GM12878 (cell line): ENCODE measurements at regions not wholly inside any gene's neighbourhood (a gene's known extent, or its start where the extent isn't known, plus 50 kb on each side); places are given as distances from the start of the nearest gene placed in this dataset.

Experiments used
- ATAC-seq: fragments of 200-7000 bp; cut with Tn5 transposase; 3 replicates; pipeline ENCODE4 v1.9.1; 2020; ENCODE audit warnings: mild to moderate bottlenecking, moderate library complexity
- BruUV-seq: library from RNA; stranded (reverse); fragments of 400-500 nt; replicated peaks from 2 replicates; lab custom pipeline; 2021; lab: Mats Ljungman, UMichigan
- CTCF ChIA-PET: fragments of 300-600 bp; sonication (Branson Sonifier 250); formaldehyde crosslinking; extraction: SDS; loops from one replicate; lab custom pipeline; 2021; ENCODE audit warnings: inconsistent platforms; lab: Yijun Ruan, JAX
- POLR2A ChIA-PET: fragments of 350-600 bp; formaldehyde crosslinking; extraction: SDS; loops from one replicate; lab custom pipeline; 2021; ENCODE audit warnings: inconsistent platforms; lab: Charles Lee
- RAD21 ChIA-PET: fragments of 300-600 bp; sonication (Branson Sonifier 250); formaldehyde crosslinking; loops from one replicate; lab custom pipeline; 2023; ENCODE audit warnings: antibody characterized with exemption; ENCODE audit not compliant: unreplicated experiment; lab: Charles Lee
- SMC1A ChIA-PET: fragments of 300-600 bp; sonication (Branson Sonifier 250); formaldehyde crosslinking; loops from one replicate; lab custom pipeline; 2023; ENCODE audit not compliant: unreplicated experiment, uncharacterized antibody; lab: Charles Lee
- DNase-seq: peaks from one replicate; pipeline ENCODE4 v3.0.0-alpha.2; 2011; ENCODE audit warnings: low read depth, low spot score
- FAIRE-seq: peaks from 3 replicates; lab custom pipeline; 2011; peaks lifted over from hg19 to GRCh38; lab: Jason Lieb, UNC
- H2AFZ ChIP-seq: 2 replicates; pipeline ENCODE4 v1.6.0; 2011; ENCODE audit warnings: low read depth, low read length, control low read depth; ENCODE audit not compliant: control insufficient read depth
- H3K27ac ChIP-seq: 2 replicates; pipeline ENCODE4 v1.5.1; 2011; ENCODE audit warnings: control low read depth; ENCODE audit not compliant: control insufficient read depth, insufficient read depth
- H3K27me3 ChIP-seq, 2 experiments: replicated peaks in 1 of 2; 2 replicates each; pipeline versions ENCODE4 v1.6.0 to v1.6.1; 2011; ENCODE audit warnings: low read length in 1 of 2; ENCODE audit not compliant: control insufficient read depth in 2 of 2, insufficient read depth in 2 of 2
- H3K36me3 ChIP-seq, 2 experiments: 2 replicates each; pipeline ENCODE4 v1.5.1; 2011; ENCODE audit warnings: low read length in 1 of 2; ENCODE audit not compliant: control insufficient read depth in 2 of 2, insufficient read depth in 2 of 2
- H3K4me1 ChIP-seq: 2 replicates; pipeline ENCODE4 v1.6.1; 2011; ENCODE audit warnings: mild to moderate bottlenecking, low read length, moderate library complexity, mixed read lengths; ENCODE audit not compliant: control insufficient read depth, insufficient read depth
- H3K4me2 ChIP-seq: 2 replicates; pipeline ENCODE4 v1.6.0; 2011; ENCODE audit warnings: control low read depth; ENCODE audit not compliant: control insufficient read depth, insufficient read depth
- H3K4me3 ChIP-seq: fragments of 200-600 bp; sonication (generic); 2 replicates; pipeline ENCODE4 v1.5.1; 2016
- H3K79me2 ChIP-seq: 2 replicates; pipeline ENCODE4 v1.6.0; 2011; ENCODE audit warnings: low read length; ENCODE audit not compliant: control insufficient read depth, insufficient read depth
- H3K9ac ChIP-seq: 2 replicates; pipeline ENCODE4 v1.8.0; 2011; ENCODE audit warnings: low read length, control low read depth, mixed read lengths; ENCODE audit not compliant: control insufficient read depth, insufficient read depth
- H3K9me3 ChIP-seq: replicated peaks from 3 replicates; pipeline ENCODE4 v1.5.1; 2011; ENCODE audit warnings: mild to moderate bottlenecking, low read length; ENCODE audit not compliant: control insufficient read depth, insufficient read depth
- H4K20me1 ChIP-seq: 2 replicates; pipeline ENCODE4 v1.6.0; 2011; ENCODE audit not compliant: control insufficient read depth, insufficient read depth
- CREB1 ChIP-seq: IDR thresholded peaks from 2 replicates; pipeline ENCODE4 v1.6.1; 2012; ENCODE audit warnings: low read depth, mild to moderate bottlenecking, inconsistent platforms
- ESRRA ChIP-seq: IDR thresholded peaks from 2 replicates; pipeline ENCODE4 v1.6.1; 2012; ENCODE audit warnings: mild to moderate bottlenecking, low read length, improper control_type of control experiment
- HDAC2 ChIP-seq: fragments of 200-600 bp; sonication (generic); IDR thresholded peaks from 2 replicates; pipeline ENCODE4 v1.6.1; 2017
- JUND ChIP-seq: IDR thresholded peaks from 2 replicates; pipeline ENCODE4 v1.6.1; 2012; ENCODE audit warnings: low read depth, mild to moderate bottlenecking, low read length, improper control_type of control experiment, moderate library complexity
- KDM1A ChIP-seq: fragments of 200-600 bp; sonication (generic); IDR thresholded peaks from 2 replicates; pipeline ENCODE4 v1.6.1; 2016; ENCODE audit warnings: borderline replicate concordance
- MEF2A ChIP-seq: IDR thresholded peaks from 2 replicates; pipeline ENCODE4 v1.6.1; 2011; ENCODE audit warnings: low read depth, mild to moderate bottlenecking, low read length, moderate library complexity; ENCODE audit not compliant: insufficient read depth
- MEF2B ChIP-seq: fragments of 450-650 bp; IDR thresholded peaks from 2 replicates; pipeline ENCODE4 v1.6.1; 2018; ENCODE audit warnings: mild to moderate bottlenecking, moderate library complexity; ENCODE audit not compliant: partially characterized antibody, poor library complexity, severe bottlenecking
- MTA3 ChIP-seq: IDR thresholded peaks from 2 replicates; pipeline ENCODE4 v1.6.1; 2012; ENCODE audit warnings: low read length, inconsistent platforms, borderline replicate concordance
- NFIC ChIP-seq: IDR thresholded peaks from 2 replicates; pipeline ENCODE4 v1.6.1; 2012; ENCODE audit warnings: low read depth, mild to moderate bottlenecking, inconsistent platforms, low read length, moderate library complexity
- NR2F1 ChIP-seq: fragments of 450-650 bp; conservative IDR thresholded peaks from 2 replicates; pipeline ENCODE4 v1.6.1; 2017; ENCODE audit warnings: mild to moderate bottlenecking
- RAD51 ChIP-seq: fragments of 450-650 bp; IDR thresholded peaks from 2 replicates; pipeline ENCODE4 v1.6.1; 2016; ENCODE audit warnings: moderate library complexity, mild to moderate bottlenecking, inconsistent platforms
- RCOR1 ChIP-seq: conservative IDR thresholded peaks from 2 replicates; pipeline ENCODE4 v1.6.1; 2012; ENCODE audit warnings: low read depth, low read length, improper control_type of control experiment
- SIN3A ChIP-seq: IDR thresholded peaks from 2 replicates; pipeline ENCODE4 v1.6.1; 2012; ENCODE audit warnings: low read depth, low read length, improper control_type of control experiment
- STAT1 ChIP-seq: fragments of 450-650 bp; conservative IDR thresholded peaks from 2 replicates; pipeline ENCODE4 v1.6.1; 2014; ENCODE audit warnings: antibody characterized with exemption, mild to moderate bottlenecking
- SUPT20H ChIP-seq: IDR thresholded peaks from 2 replicates; pipeline ENCODE4 v1.6.1; 2011; ENCODE audit warnings: low read depth, mild to moderate bottlenecking, low read length, moderate library complexity, borderline replicate concordance; ENCODE audit not compliant: control insufficient read depth
- YY1 ChIP-seq: IDR thresholded peaks from 2 replicates; pipeline ENCODE4 v1.6.1; 2011; ENCODE audit warnings: low read depth, mild to moderate bottlenecking, low read length
- ZNF24 ChIP-seq: fragments of 450-650 bp; IDR thresholded peaks from 2 replicates; pipeline ENCODE4 v1.6.1; 2017; ENCODE audit warnings: antibody characterized with exemption, mild to moderate bottlenecking
- WGBS: methylation state at CpG from one replicate; pipeline ENCODE4 v1.1.6; 2016; ENCODE audit warnings: low lambda C conversion rate; ENCODE audit not compliant: insufficient replicate concordance, insufficient coverage; ENCODE audit errors: missing lambda C conversion rate; 5-methylcytosine and 5-hydroxymethylcytosine counted together
- in situ Hi-C: fragments of 300-500 bp; cut with MboI; formaldehyde crosslinking; loops from 9 replicates; pipeline ENCODE4 v1.14.3; 2018; ENCODE audit warnings: mixed read lengths
- intact Hi-C: fragments of 100-400 bp; cut with micrococcal nuclease; formaldehyde crosslinking; loops from one replicate; pipeline ENCODE4 v1.14.2; 2022; ENCODE audit not compliant: unreplicated experiment
- TF ChIP-seq, protein P1 (sequence below): IDR thresholded peaks from 2 replicates; pipeline ENCODE4 v1.6.1; 2011; ENCODE audit warnings: borderline replicate concordance, low read depth, mild to moderate bottlenecking, moderate library complexity, low read length; ENCODE audit not compliant: insufficient read depth, poor library complexity, severe bottlenecking
- TF ChIP-seq, protein P2 (sequence below): fragments of 450-650 bp; IDR thresholded peaks from 2 replicates; pipeline ENCODE4 v1.6.1; 2016; ENCODE audit warnings: mild to moderate bottlenecking
- TF ChIP-seq, protein P3 (sequence below): fragments of 450-650 bp; IDR thresholded peaks from 2 replicates; pipeline ENCODE4 v1.6.1; 2017; ENCODE audit warnings: antibody characterized with exemption, mild to moderate bottlenecking, moderate library complexity

DNA sequence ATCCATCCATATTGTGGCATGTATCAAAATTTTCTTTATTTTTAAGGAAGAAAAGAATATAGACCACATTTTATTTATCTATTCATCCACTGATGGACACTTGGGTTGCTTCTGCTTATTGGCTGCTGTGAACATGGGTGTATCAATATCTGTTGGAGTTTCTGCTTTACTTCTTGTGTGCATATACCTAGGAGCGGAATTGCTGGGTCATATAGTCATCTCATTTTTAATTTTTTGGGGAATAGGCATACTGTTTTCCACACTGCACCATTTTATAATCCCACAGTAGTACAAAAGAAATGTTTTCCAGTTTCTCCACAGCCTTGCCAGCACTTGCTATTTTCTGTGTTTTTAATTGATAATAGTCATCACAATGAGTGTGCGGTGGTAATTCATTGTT lies 197.2 kb downstream of the ACKR3 start (continued):
- TF ChIP-seq JUND (no peak), RCOR1 (no peak)

DNA sequence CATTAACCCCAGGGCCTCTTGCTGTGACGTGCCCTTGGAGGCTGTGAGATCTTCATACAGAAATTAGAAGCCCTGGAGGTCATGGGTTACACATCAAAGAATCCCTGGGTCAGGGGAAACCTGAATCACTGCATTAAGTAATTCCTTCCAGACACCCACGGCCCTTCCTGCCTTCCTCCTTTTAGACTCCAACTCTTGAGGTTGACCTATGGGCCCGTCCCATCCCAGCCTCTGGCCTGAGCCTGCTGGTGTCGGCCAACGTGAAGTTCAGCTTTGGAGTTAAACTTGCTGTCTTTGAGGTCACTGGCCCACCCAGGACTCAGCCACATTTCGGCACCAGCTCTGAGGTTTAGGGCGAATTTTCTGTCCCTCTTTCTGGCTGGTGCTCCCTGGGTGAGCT lies 198.3 kb downstream of the ACKR3 start:
- RAD21 ChIA-PET, result no interaction called here

More for the DNA sequence above, 198.3 kb downstream of the ACKR3 start:
- Histone ChIP-seq H3K36me3 (no peaks in the 10 kb centered on the region), H3K79me2 (no peaks in the 10 kb centered on the region), H2AFZ (no peak overlapping the region), H3K9ac (no peak overlapping the region), H3K27me3 (no peaks in the 10 kb centered on the region; a peak in 2 of 4 replicates), H3K4me2 (no peak overlapping the region), H3K4me3 (no peak overlapping the region), H3K9me3 (no peaks in the 10 kb centered on the region), H4K20me1 (no peaks in the 10 kb centered on the region), H3K4me1 (no peaks in the 10 kb centered on the region), H3K27ac (no peak overlapping the region)
- FAIRE-seq (no peak), DNase-seq (no peak), ATAC-seq (no peak)
- 12% methylated on average over 7 of the region's 7 CpGs for WGBS
- CTCF ChIA-PET, result no interaction called here
- intact Hi-C loops, result no loop called here
- POLR2A ChIA-PET, result no interaction called here
- in situ Hi-C loops, result no loop called here
- TF ChIP-seq SIN3A (no peak), MTA3 (no peak), YY1 (no peak), MEF2B (no peak), KDM1A (no peak), HDAC2 (no peak), SUPT20H (no peak), ZNF24 (no peak), CREB1 (no peak), MEF2A (no peak), ESRRA (no peak), STAT1 (no peak), NR2F1 (no peak), NFIC (no peak), RAD51 (no peak)
- TF ChIP-seq, protein P1, sequence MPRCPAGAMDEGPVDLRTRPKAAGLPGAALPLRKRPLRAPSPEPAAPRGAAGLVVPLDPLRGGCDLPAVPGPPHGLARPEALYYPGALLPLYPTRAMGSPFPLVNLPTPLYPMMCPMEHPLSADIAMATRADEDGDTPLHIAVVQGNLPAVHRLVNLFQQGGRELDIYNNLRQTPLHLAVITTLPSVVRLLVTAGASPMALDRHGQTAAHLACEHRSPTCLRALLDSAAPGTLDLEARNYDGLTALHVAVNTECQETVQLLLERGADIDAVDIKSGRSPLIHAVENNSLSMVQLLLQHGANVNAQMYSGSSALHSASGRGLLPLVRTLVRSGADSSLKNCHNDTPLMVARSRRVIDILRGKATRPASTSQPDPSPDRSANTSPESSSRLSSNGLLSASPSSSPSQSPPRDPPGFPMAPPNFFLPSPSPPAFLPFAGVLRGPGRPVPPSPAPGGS, result no peak
- TF ChIP-seq, protein P2, sequence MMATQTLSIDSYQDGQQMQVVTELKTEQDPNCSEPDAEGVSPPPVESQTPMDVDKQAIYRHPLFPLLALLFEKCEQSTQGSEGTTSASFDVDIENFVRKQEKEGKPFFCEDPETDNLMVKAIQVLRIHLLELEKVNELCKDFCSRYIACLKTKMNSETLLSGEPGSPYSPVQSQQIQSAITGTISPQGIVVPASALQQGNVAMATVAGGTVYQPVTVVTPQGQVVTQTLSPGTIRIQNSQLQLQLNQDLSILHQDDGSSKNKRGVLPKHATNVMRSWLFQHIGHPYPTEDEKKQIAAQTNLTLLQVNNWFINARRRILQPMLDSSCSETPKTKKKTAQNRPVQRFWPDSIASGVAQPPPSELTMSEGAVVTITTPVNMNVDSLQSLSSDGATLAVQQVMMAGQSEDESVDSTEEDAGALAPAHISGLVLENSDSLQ, result no peak
- TF ChIP-seq, protein P3, sequence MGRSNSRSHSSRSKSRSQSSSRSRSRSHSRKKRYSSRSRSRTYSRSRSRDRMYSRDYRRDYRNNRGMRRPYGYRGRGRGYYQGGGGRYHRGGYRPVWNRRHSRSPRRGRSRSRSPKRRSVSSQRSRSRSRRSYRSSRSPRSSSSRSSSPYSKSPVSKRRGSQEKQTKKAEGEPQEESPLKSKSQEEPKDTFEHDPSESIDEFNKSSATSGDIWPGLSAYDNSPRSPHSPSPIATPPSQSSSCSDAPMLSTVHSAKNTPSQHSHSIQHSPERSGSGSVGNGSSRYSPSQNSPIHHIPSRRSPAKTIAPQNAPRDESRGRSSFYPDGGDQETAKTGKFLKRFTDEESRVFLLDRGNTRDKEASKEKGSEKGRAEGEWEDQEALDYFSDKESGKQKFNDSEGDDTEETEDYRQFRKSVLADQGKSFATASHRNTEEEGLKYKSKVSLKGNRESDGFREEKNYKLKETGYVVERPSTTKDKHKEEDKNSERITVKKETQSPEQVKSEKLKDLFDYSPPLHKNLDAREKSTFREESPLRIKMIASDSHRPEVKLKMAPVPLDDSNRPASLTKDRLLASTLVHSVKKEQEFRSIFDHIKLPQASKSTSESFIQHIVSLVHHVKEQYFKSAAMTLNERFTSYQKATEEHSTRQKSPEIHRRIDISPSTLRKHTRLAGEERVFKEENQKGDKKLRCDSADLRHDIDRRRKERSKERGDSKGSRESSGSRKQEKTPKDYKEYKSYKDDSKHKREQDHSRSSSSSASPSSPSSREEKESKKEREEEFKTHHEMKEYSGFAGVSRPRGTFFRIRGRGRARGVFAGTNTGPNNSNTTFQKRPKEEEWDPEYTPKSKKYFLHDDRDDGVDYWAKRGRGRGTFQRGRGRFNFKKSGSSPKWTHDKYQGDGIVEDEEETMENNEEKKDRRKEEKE, result no peak
- BruUV-seq, result no TSS peak
- SMC1A ChIA-PET, result no interaction called here
